SJSA1 (cell line): ENCODE measurements at regions not wholly inside any gene's neighbourhood (a gene's known extent, or its start where the extent isn't known, plus 50 kb on each side); places are given as distances from the start of the nearest gene placed in this dataset.
"Not testable (repeated sequence)": the region's sequence is repeated elsewhere in the genome, so short reads cannot be mapped to it uniquely, and the experiment has no call there.

Source experiments
- DNase-seq, 2 experiments: peaks; one replicate each; pipeline ENCODE4 v3.0.0-alpha.2; 2015 to 2020; ENCODE audit warnings: low spot score in 2 of 2, low read depth in 1 of 2
- H3K27ac ChIP-seq: fragments of 250-450 bp; sonication (Bioruptor Pico); 2 replicates; pipeline ENCODE4 v1.5.1; 2020; ENCODE audit warnings: mild to moderate bottlenecking, moderate library complexity
- H3K27me3 ChIP-seq: fragments of 250-450 bp; sonication (Bioruptor Pico); replicated peaks from 2 replicates; pipeline ENCODE4 v1.5.1; 2020; ENCODE audit warnings: mild to moderate bottlenecking, moderate library complexity
- H3K36me3 ChIP-seq: fragments of 250-450 bp; sonication (Bioruptor Pico); 2 replicates; pipeline ENCODE4 v1.5.1; 2020; ENCODE audit warnings: mild to moderate bottlenecking
- H3K4me1 ChIP-seq: fragments of 250-450 bp; sonication (Bioruptor Pico); replicated peaks from 2 replicates; pipeline ENCODE4 v1.6.1; 2021; ENCODE audit warnings: mild to moderate bottlenecking
- H3K4me3 ChIP-seq: fragments of 250-450 bp; sonication (Bioruptor Pico); 2 replicates; pipeline ENCODE4 v1.5.1; 2020; ENCODE audit warnings: mild to moderate bottlenecking
- H3K9me3 ChIP-seq: fragments of 250-450 bp; sonication (Bioruptor Pico); replicated peaks from 2 replicates; pipeline ENCODE4 v1.5.1; 2020; ENCODE audit warnings: mild to moderate bottlenecking

GRCh38 chr6:85047818-85048217 is 283.4 kb upstream of the TBX18 start:
- no peak for DNase-seq
- Histone ChIP-seq H3K36me3 (no peaks in the 10 kb centered on the region), H3K27me3 (no peaks in the 10 kb centered on the region), H3K27ac (no peak overlapping the region), H3K4me3 (no peak overlapping the region), H3K4me1 (peaks cover 16% of the 10 kb centered on the region), H3K9me3 (no peaks in the 10 kb centered on the region)

GRCh38 chr6:85045767-85046166 is 281.4 kb upstream of the TBX18 start:
- not testable (repeated sequence) for H3K27ac ChIP-seq, H3K36me3 ChIP-seq, DNase-seq, H3K27me3 ChIP-seq, H3K9me3 ChIP-seq, H3K4me3 ChIP-seq
- peaks cover 16% of the 10 kb centered on the region for H3K4me1 ChIP-seq

- DNase-seq, result peak in 1 of 2 experiments; percentile 25
- H3K4me3 ChIP-seq, result no peak overlapping the region
- no peak overlapping the region for H3K27ac ChIP-seq
- peaks cover 16% of the 10 kb centered on the region for H3K4me1 ChIP-seq
- H3K27me3 ChIP-seq, result no peaks in the 10 kb centered on the region
- no peaks in the 10 kb centered on the region for H3K36me3 ChIP-seq
- H3K9me3 ChIP-seq, result no peaks in the 10 kb centered on the region
Measured at GRCh38 chr6:85044361-85044760, 280.0 kb upstream of the TBX18 start.

GRCh38 chr6:85041376-85041775 is 277.0 kb upstream of the TBX18 start:
- no peak overlapping the region for H3K4me3 ChIP-seq
- H3K36me3 ChIP-seq, result no peaks in the 10 kb centered on the region
- H3K27me3 ChIP-seq, result no peaks in the 10 kb centered on the region
- peaks cover 9% of the 10 kb centered on the region for H3K4me1 ChIP-seq
- no peaks in the 10 kb centered on the region for H3K9me3 ChIP-seq
- DNase-seq, result no peak
- no peak overlapping the region for H3K27ac ChIP-seq

- H3K9me3 ChIP-seq, result peaks cover 5% of the 10 kb centered on the region; the same call in 1 of the 2 replicates
- no peaks in the 10 kb centered on the region for H3K4me1 ChIP-seq
- H3K27me3 ChIP-seq, result no peaks in the 10 kb centered on the region
- H3K4me3 ChIP-seq, result no peak overlapping the region
- no peak for DNase-seq
- no peak overlapping the region for H3K27ac ChIP-seq
- H3K36me3 ChIP-seq, result no peaks in the 10 kb centered on the region
Measured at GRCh38 chr6:85037221-85037620, 272.8 kb upstream of the TBX18 start.

- no peaks in the 10 kb centered on the region for H3K36me3 ChIP-seq
- no peak overlapping the region for H3K4me3 ChIP-seq
- peaks cover 5% of the 10 kb centered on the region; the same call in 1 of the 2 replicates for H3K9me3 ChIP-seq
- H3K27me3 ChIP-seq, result no peaks in the 10 kb centered on the region
- H3K27ac ChIP-seq, result no peak overlapping the region
- H3K4me1 ChIP-seq, result no peaks in the 10 kb centered on the region
- DNase-seq, result no peak
Measured at GRCh38 chr6:85035766-85036165, 271.4 kb upstream of the TBX18 start.

GRCh38 chr6:85033547-85033946 is 269.1 kb upstream of the TBX18 start:
- DNase-seq, result no peak
- H3K36me3 ChIP-seq, result no peaks in the 10 kb centered on the region
- H3K27ac ChIP-seq, result no peak overlapping the region
- H3K4me1 ChIP-seq, result no peaks in the 10 kb centered on the region
- H3K27me3 ChIP-seq, result no peaks in the 10 kb centered on the region
- H3K4me3 ChIP-seq, result no peak overlapping the region
- peaks cover 5% of the 10 kb centered on the region; the same call in 1 of the 2 replicates for H3K9me3 ChIP-seq

- no peak for DNase-seq
- H3K4me3 ChIP-seq, result no peak overlapping the region
- H3K9me3 ChIP-seq, result 0 out of 2 replicates have a peak, but pooled peaks cover 3% of the 10 kb centered on the region
- no peaks in the 10 kb centered on the region for H3K4me1 ChIP-seq
- H3K36me3 ChIP-seq, result no peaks in the 10 kb centered on the region
- no peaks in the 10 kb centered on the region for H3K27me3 ChIP-seq
- H3K27ac ChIP-seq, result no peak overlapping the region
Measured at GRCh38 chr6:85026021-85026420, 261.6 kb upstream of the TBX18 start.

- no peak overlapping the region for H3K27ac ChIP-seq
- no peak overlapping the region for H3K4me3 ChIP-seq
- no peaks in the 10 kb centered on the region for H3K4me1 ChIP-seq
- no peaks in the 10 kb centered on the region for H3K27me3 ChIP-seq
- H3K36me3 ChIP-seq, result no peaks in the 10 kb centered on the region
- DNase-seq, result no peak
- H3K9me3 ChIP-seq, result 0 out of 2 replicates have a peak, but pooled peaks cover 3% of the 10 kb centered on the region
Measured at GRCh38 chr6:85023721-85024120, 259.3 kb upstream of the TBX18 start.

- Histone ChIP-seq H3K27ac (no peak overlapping the region), H3K9me3 (no peaks in the 10 kb centered on the region), H3K4me1 (peaks cover 6% of the 10 kb centered on the region), H3K27me3 (no peaks in the 10 kb centered on the region), H3K36me3 (no peaks in the 10 kb centered on the region), H3K4me3 (no peak overlapping the region)
- DNase-seq, result no peak
Measured at GRCh38 chr6:85017352-85017751, 253.0 kb upstream of the TBX18 start.

GRCh38 chr6:85016726-85017125 is 252.3 kb upstream of the TBX18 start:
- Histone ChIP-seq H3K36me3 (no peaks in the 10 kb centered on the region), H3K4me1 (peaks cover 6% of the 10 kb centered on the region), H3K4me3 (no peak overlapping the region), H3K27ac (no peak overlapping the region), H3K9me3 (no peaks in the 10 kb centered on the region), H3K27me3 (no peaks in the 10 kb centered on the region)
- no peak for DNase-seq

- no peaks in the 10 kb centered on the region for H3K36me3 ChIP-seq
- peak; percentile 50 to 63 for DNase-seq
- no peaks in the 10 kb centered on the region for H3K27me3 ChIP-seq
- H3K27ac ChIP-seq, result no peak overlapping the region
- H3K9me3 ChIP-seq, result no peaks in the 10 kb centered on the region
- H3K4me3 ChIP-seq, result no peak overlapping the region
- peaks cover 6% of the 10 kb centered on the region for H3K4me1 ChIP-seq
Measured at GRCh38 chr6:85015396-85015990, 251.1 kb upstream of the TBX18 start.

GRCh38 chr6:85010865-85011264 is 246.5 kb upstream of the TBX18 start:
- Histone ChIP-seq H3K27ac (no peak overlapping the region), H3K9me3 (no peaks in the 10 kb centered on the region), H3K27me3 (no peaks in the 10 kb centered on the region), H3K4me3 (no peak overlapping the region), H3K36me3 (no peaks in the 10 kb centered on the region), H3K4me1 (peaks cover 23% of the 10 kb centered on the region)
- no peak for DNase-seq

GRCh38 chr6:85008296-85009009 is 244.1 kb upstream of the TBX18 start:
- H3K27me3 ChIP-seq, result no peaks in the 10 kb centered on the region
- peaks cover 18% of the 10 kb centered on the region for H3K4me1 ChIP-seq
- peak in 1 of 2 experiments; percentile 18 for DNase-seq
- H3K9me3 ChIP-seq, result no peaks in the 10 kb centered on the region
- H3K4me3 ChIP-seq, result no peak overlapping the region
- H3K27ac ChIP-seq, result no peak overlapping the region
- no peaks in the 10 kb centered on the region for H3K36me3 ChIP-seq
